WTC11 (cell line): ENCODE measurements at regions not wholly inside any gene's neighbourhood (a gene's known extent, or its start where the extent isn't known, plus 50 kb on each side); places are given as distances from the start of the nearest gene placed in this dataset.

Experiments
- ATAC-seq: fragments of 200-7000 bp; cut with Tn5 transposase; 2 replicates; pipeline ENCODE4 v1.10.0; 2021; ENCODE audit warnings: mild to moderate bottlenecking, moderate library complexity
- CTCF ChIA-PET: fragments of 300-600 bp; sonication (Branson Sonifier 250); formaldehyde crosslinking; loops from one replicate; lab custom pipeline; 2021; ENCODE audit warnings: antibody characterized with exemption; lab: Charles Lee
- POLR2A ChIA-PET: fragments of 350-600 bp; sonication (Branson Sonifier 250); formaldehyde crosslinking; loops from one replicate; lab custom pipeline; 2021; ENCODE audit warnings: antibody characterized with exemption; lab: Charles Lee
- DNase-seq: peaks from one replicate; pipeline ENCODE4 v3.0.0; 2021; ENCODE audit warnings: low spot score
- H3K27ac Mint-ChIP-seq: 2 replicates; pipeline ENCODE4 v1.8.0; 2021; ENCODE audit warnings: mixed read lengths
- H3K27me3 Mint-ChIP-seq: 2 replicates; pipeline ENCODE4 v1.8.0; 2021; ENCODE audit warnings: low read depth, mild to moderate bottlenecking, moderate library complexity, mixed read lengths
- H3K36me3 Mint-ChIP-seq: 2 replicates; pipeline ENCODE4 v1.8.0; 2021; ENCODE audit warnings: mixed read lengths
- H3K4me1 Mint-ChIP-seq: 2 replicates; pipeline ENCODE4 v1.8.0; 2022; ENCODE audit warnings: mixed read lengths
- H3K4me3 Mint-ChIP-seq: 2 replicates; pipeline ENCODE4 v1.8.0; 2021; ENCODE audit warnings: mild to moderate bottlenecking, moderate library complexity, mixed read lengths
- H3K9me3 Mint-ChIP-seq: 2 replicates; pipeline ENCODE4 v1.8.0; 2021; ENCODE audit warnings: mixed read lengths
- CREB1 ChIP-seq: sonication (generic); formaldehyde crosslinking; IDR thresholded peaks from 2 replicates; pipeline ENCODE4 v1.8.0; 2023; ENCODE audit warnings: mild to moderate bottlenecking, missing genetic modification reagents
- CTCF ChIP-seq: fragments of 200-600 bp; IDR thresholded peaks from 2 replicates; pipeline ENCODE4 v1.8.0; 2022; ENCODE audit warnings: antibody characterized with exemption
- ELF4 ChIP-seq: sonication (generic); formaldehyde crosslinking; IDR thresholded peaks from 2 replicates; pipeline ENCODE4 v1.8.1; 2022; ENCODE audit warnings: low read depth, mild to moderate bottlenecking, moderate library complexity, missing genetic modification reagents
- EMX1 ChIP-seq: fragments of 250-450 bp; sonication (Bioruptor Pico); IDR thresholded peaks from 2 replicates; pipeline ENCODE4 v1.8.0; 2021; ENCODE audit warnings: mild to moderate bottlenecking
- ESRRA ChIP-seq: sonication (generic); formaldehyde crosslinking; IDR thresholded peaks from 2 replicates; pipeline ENCODE4 v1.8.1; 2022; ENCODE audit warnings: mild to moderate bottlenecking, missing genetic modification reagents, borderline replicate concordance
- FOXP1 ChIP-seq: sonication (generic); formaldehyde crosslinking; IDR thresholded peaks from 2 replicates; pipeline ENCODE4 v1.8.0; 2022; ENCODE audit warnings: missing genetic modification reagents, mild to moderate bottlenecking, moderate library complexity, borderline replicate concordance
- HMGA2 ChIP-seq: fragments of 250-450 bp; sonication (Bioruptor Pico); IDR thresholded peaks from 2 replicates; pipeline ENCODE4 v1.4.0; 2021; ENCODE audit warnings: mild to moderate bottlenecking, moderate library complexity
- KAT7 ChIP-seq: sonication (generic); formaldehyde crosslinking; IDR thresholded peaks from 2 replicates; pipeline ENCODE4 v1.8.1; 2023; ENCODE audit warnings: missing genetic modification reagents, mild to moderate bottlenecking, borderline replicate concordance
- MAX ChIP-seq: sonication (generic); formaldehyde crosslinking; IDR thresholded peaks from 2 replicates; pipeline ENCODE4 v1.8.0; 2022; ENCODE audit warnings: mild to moderate bottlenecking, missing genetic modification reagents
- NFATC4 ChIP-seq: fragments of 250-450 bp; sonication (Bioruptor Pico); IDR thresholded peaks from 2 replicates; pipeline ENCODE4 v1.9.0; 2021; ENCODE audit warnings: mild to moderate bottlenecking
- NR2C2 ChIP-seq: sonication (generic); formaldehyde crosslinking; IDR thresholded peaks from 2 replicates; pipeline ENCODE4 v1.8.0; 2022; ENCODE audit warnings: mild to moderate bottlenecking, missing genetic modification reagents
- OVOL2 ChIP-seq: fragments of 250-450 bp; sonication (Bioruptor Pico); IDR thresholded peaks from 2 replicates; pipeline ENCODE4 v1.9.0; 2021; ENCODE audit warnings: mild to moderate bottlenecking, borderline replicate concordance
- PRDM15 ChIP-seq: sonication (generic); formaldehyde crosslinking; IDR thresholded peaks from 2 replicates; pipeline ENCODE4 v1.8.0; 2022; ENCODE audit warnings: missing genetic modification reagents
- PRRX2 ChIP-seq: fragments of 250-450 bp; sonication (Bioruptor Pico); IDR thresholded peaks from 2 replicates; pipeline ENCODE4 v1.8.0; 2021; ENCODE audit warnings: mild to moderate bottlenecking
- RORB ChIP-seq: fragments of 250-450 bp; sonication (Bioruptor Pico); IDR thresholded peaks from 2 replicates; pipeline ENCODE4 v1.9.0; 2021; ENCODE audit warnings: mild to moderate bottlenecking
- ZNF317 ChIP-seq: sonication (generic); formaldehyde crosslinking; IDR thresholded peaks from 2 replicates; pipeline ENCODE4 v1.8.1; 2023; ENCODE audit warnings: low read depth, mild to moderate bottlenecking, moderate library complexity, missing genetic modification reagents, borderline replicate concordance
- TF ChIP-seq, protein P1 (sequence below): sonication (generic); formaldehyde crosslinking; conservative IDR thresholded peaks from 2 replicates; pipeline ENCODE4 v1.8.1; 2023; ENCODE audit warnings: mild to moderate bottlenecking, low read depth, missing genetic modification reagents, moderate library complexity
- TF ChIP-seq, protein P2 (sequence below): sonication (generic); formaldehyde crosslinking; IDR thresholded peaks from 2 replicates; pipeline ENCODE4 v1.8.0; 2022; ENCODE audit warnings: mild to moderate bottlenecking, missing genetic modification reagents
- TF ChIP-seq, protein P3 (sequence below): sonication (generic); formaldehyde crosslinking; IDR thresholded peaks from 2 replicates; pipeline ENCODE4 v1.8.1; 2023; ENCODE audit warnings: mild to moderate bottlenecking, missing genetic modification reagents, borderline replicate concordance
- TF ChIP-seq, protein P4 (sequence below): sonication (generic); formaldehyde crosslinking; conservative IDR thresholded peaks from 2 replicates; pipeline ENCODE4 v1.8.1; 2022; ENCODE audit warnings: mild to moderate bottlenecking, missing genetic modification reagents

GRCh38 chr12:74981541-74981940, 228.1 kb downstream of the KCNC2 start:
- ChIA-PET CTCF (no interaction called here), POLR2A (no interaction called here)
- TF ChIP-seq, protein P1, sequence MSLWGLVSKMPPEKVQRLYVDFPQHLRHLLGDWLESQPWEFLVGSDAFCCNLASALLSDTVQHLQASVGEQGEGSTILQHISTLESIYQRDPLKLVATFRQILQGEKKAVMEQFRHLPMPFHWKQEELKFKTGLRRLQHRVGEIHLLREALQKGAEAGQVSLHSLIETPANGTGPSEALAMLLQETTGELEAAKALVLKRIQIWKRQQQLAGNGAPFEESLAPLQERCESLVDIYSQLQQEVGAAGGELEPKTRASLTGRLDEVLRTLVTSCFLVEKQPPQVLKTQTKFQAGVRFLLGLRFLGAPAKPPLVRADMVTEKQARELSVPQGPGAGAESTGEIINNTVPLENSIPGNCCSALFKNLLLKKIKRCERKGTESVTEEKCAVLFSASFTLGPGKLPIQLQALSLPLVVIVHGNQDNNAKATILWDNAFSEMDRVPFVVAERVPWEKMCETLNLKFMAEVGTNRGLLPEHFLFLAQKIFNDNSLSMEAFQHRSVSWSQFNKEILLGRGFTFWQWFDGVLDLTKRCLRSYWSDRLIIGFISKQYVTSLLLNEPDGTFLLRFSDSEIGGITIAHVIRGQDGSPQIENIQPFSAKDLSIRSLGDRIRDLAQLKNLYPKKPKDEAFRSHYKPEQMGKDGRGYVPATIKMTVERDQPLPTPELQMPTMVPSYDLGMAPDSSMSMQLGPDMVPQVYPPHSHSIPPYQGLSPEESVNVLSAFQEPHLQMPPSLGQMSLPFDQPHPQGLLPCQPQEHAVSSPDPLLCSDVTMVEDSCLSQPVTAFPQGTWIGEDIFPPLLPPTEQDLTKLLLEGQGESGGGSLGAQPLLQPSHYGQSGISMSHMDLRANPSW (CRISPR knock-in tag) = no peak
- TF ChIP-seq, protein P2, sequence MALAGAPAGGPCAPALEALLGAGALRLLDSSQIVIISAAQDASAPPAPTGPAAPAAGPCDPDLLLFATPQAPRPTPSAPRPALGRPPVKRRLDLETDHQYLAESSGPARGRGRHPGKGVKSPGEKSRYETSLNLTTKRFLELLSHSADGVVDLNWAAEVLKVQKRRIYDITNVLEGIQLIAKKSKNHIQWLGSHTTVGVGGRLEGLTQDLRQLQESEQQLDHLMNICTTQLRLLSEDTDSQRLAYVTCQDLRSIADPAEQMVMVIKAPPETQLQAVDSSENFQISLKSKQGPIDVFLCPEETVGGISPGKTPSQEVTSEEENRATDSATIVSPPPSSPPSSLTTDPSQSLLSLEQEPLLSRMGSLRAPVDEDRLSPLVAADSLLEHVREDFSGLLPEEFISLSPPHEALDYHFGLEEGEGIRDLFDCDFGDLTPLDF (CRISPR knock-in tag) = no peak
- TF ChIP-seq EMX1 (CRISPR knock-in tag) (no peak), HMGA2 (no peak), PRDM15 (no peak), CREB1 (CRISPR knock-in tag) (no peak), ELF4 (no peak), FOXP1 (no peak), ZNF317 (CRISPR knock-in tag) (no peak), CTCF (no peak), RORB (CRISPR knock-in tag) (no peak), KAT7 (CRISPR knock-in tag) (no peak), NR2C2 (CRISPR knock-in tag) (no peak), NFATC4 (no peak), MAX (no peak), ESRRA (no peak), PRRX2 (CRISPR knock-in tag) (no peak), OVOL2 (CRISPR knock-in tag) (no peak)
- TF ChIP-seq, protein P3, sequence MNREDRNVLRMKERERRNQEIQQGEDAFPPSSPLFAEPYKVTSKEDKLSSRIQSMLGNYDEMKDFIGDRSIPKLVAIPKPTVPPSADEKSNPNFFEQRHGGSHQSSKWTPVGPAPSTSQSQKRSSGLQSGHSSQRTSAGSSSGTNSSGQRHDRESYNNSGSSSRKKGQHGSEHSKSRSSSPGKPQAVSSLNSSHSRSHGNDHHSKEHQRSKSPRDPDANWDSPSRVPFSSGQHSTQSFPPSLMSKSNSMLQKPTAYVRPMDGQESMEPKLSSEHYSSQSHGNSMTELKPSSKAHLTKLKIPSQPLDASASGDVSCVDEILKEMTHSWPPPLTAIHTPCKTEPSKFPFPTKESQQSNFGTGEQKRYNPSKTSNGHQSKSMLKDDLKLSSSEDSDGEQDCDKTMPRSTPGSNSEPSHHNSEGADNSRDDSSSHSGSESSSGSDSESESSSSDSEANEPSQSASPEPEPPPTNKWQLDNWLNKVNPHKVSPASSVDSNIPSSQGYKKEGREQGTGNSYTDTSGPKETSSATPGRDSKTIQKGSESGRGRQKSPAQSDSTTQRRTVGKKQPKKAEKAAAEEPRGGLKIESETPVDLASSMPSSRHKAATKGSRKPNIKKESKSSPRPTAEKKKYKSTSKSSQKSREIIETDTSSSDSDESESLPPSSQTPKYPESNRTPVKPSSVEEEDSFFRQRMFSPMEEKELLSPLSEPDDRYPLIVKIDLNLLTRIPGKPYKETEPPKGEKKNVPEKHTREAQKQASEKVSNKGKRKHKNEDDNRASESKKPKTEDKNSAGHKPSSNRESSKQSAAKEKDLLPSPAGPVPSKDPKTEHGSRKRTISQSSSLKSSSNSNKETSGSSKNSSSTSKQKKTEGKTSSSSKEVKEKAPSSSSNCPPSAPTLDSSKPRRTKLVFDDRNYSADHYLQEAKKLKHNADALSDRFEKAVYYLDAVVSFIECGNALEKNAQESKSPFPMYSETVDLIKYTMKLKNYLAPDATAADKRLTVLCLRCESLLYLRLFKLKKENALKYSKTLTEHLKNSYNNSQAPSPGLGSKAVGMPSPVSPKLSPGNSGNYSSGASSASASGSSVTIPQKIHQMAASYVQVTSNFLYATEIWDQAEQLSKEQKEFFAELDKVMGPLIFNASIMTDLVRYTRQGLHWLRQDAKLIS = no peak
- TF ChIP-seq, protein P4, sequence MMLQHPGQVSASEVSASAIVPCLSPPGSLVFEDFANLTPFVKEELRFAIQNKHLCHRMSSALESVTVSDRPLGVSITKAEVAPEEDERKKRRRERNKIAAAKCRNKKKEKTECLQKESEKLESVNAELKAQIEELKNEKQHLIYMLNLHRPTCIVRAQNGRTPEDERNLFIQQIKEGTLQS (CRISPR knock-in tag) = no peak

More at GRCh38 chr12:74981541-74981940, 228.1 kb downstream of the KCNC2 start:
- Mint-ChIP-seq H3K27me3 (no peaks in the 10 kb centered on the region), H3K36me3 (no peaks in the 10 kb centered on the region), H3K4me1 (no peaks in the 10 kb centered on the region), H3K27ac (no peak overlapping the region), H3K9me3 (no peaks in the 10 kb centered on the region), H3K4me3 (no peak overlapping the region)
- DNase-seq = no peak
- ATAC-seq = no peak
